ENCODE measurements at regions not wholly inside any gene's neighbourhood (a gene's known extent, or its start where the extent isn't known, plus 50 kb on each side); places are given as distances from the start of the nearest gene placed in this dataset.
"Not testable (repeated sequence)": the region's sequence is repeated elsewhere in the genome, so short reads cannot be mapped to it uniquely, and the experiment has no call there.

DNA sequence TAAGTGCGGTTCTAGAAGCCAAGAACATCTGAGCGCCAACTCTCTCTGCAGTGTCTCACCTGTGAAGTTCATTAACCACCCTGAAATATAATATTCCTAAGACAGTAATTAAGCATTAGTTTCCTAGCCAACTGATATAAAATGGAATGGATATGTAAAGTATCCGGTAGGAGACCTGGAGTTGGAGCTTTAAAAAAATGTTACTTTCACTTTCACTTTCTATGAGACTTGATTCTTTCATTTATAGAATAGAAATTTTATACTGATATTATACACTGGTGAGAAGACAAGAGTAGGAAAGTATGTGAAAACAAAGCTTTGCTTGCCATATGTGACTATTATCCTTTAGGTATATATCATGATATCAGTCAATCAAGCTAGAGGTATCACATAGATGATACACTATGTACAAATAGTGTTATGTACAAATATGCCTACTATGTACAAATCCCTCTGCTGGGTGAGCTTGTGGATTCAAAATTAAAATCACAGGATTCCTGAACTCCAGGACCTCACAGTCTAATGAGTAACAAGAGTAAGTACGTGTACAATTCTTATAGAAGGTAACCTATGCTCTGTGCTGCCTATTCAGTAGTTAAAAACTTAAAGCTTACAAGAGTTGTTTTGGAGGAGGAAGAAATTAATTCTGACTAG is 934.2 kb downstream of the TTLL7 start:
- no peak for DNase-seq

DNA sequence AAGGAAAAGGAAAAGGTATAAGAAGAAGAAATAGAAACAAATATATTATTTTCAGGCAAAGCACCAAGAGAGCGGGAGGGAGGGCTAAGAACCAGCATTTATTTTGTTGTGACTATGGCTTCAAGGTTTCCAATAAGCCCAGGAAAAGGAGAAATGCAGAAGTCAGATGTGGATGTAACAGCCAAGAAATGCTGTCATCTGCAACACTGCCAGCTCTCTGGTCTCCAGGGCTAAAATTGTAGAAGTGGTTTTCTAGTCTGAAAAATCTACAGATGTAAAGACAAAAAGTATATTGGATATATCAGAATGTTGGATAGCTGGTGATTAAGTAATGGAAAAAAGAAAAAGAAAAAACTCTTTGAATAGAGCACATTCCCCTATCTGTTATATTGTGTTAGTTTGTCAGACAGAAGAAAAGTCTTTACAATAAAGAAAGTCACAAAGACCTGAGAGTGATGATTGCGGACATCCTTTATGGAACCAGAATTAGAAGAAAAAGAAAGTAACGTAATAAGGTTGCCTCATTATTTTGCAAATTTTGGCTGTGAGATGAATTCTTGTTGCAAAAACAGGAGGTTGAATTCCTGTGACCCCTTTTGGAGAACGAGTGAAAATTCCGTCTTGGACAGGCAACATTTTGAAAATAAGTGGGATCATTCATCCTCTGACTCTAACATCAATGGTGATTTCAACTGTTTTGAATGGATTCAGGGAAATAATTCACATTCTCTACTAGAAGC is 938.1 kb downstream of the TTLL7 start:
- DNase-seq = no peak

DNA sequence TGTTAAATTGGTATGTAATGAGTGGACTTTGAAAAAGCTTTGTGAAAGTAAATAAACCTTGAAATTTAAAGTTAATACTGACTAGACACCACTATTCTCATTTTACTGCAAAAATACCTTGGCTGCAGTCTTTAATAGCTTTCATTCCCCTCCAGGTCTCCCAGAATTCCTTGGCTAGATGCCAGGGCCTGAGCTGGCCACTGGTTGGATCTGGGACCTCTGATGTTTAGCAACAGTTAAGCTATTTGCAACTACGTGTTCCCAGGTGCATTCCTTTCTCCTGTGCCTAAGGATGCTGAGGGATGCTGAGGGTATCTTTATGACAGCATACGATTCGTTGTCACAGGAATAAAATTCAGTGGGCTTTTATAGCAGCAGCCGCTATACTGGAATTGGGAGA is 938.7 kb downstream of the TTLL7 start:
- DNase-seq = no peak

DNA sequence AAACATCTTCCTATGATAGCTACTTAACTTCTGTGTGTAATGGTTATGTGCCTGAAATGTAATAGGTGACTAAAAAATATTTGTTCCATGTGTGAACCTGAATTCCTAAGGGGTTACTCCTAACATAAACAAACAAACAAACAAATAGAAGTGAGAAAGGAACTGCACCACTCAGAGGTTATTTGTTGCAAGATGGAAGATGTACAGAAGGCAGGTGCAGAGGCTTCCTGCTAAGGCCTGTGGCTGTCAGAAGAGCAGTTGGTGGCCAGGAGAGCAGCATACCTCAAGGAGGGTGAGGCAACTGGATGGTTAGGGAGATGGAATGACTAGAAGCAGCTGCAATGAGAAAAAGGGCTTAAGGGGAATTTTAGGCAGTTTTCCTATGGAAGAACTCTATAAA is 940.6 kb downstream of the TTLL7 start:
- no peak for DNase-seq

DNA sequence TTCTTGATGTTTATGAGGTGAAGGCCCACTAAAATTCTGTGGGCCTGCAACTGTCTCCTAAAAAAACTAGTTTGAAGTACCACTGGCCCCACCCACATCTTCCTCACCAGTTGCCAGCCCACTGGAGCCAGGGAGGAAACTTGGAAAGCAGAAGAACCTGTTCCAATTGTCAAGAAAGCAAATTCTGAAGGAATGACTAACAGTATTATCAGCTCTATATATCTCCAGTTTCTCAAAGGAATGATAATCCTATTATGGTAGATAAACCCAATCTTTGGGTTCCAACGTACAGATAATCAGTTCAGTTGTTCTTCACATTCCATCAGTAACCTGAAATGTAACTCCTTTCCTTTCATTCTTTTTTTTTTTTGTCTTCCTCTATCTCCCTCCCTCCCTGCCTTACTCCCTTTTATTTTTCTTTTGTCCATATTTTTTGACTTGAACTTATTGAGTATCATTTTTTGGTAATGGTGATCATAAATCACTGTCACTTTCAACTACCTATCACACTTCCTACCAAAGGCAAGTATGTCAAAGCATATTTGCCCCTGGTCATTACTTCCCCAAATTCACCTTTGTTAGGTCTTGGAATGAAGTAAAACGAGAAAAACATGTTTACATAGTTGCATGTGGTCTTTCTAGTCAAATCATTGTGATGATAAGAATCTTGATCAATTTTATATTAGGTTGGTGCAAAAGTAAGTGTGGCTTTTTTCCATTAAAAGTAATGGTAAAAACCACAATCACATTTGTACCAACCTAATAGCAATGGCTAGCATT is 943.4 kb downstream of the TTLL7 start:
- DNase-seq = no peak

DNA sequence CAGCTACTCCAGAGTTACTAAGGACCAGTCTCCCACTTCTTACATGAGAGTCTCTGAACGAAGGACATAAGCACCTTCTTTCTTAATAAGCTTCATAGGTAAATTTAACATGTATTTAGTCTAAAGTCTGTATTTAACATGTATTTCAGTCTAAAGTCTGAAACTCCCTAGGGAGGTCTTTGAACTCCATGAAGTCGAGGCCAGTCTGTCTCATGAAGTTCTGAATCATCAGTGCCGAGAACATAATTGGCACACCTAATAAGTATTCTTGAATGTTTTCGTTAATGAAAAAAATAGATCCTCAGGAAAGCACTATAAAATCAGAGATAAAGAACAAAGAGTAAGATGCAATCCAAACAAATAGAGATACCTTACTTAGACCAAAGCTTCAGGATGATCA is 945.5 kb downstream of the TTLL7 start:
- DNase-seq = no peak

DNA sequence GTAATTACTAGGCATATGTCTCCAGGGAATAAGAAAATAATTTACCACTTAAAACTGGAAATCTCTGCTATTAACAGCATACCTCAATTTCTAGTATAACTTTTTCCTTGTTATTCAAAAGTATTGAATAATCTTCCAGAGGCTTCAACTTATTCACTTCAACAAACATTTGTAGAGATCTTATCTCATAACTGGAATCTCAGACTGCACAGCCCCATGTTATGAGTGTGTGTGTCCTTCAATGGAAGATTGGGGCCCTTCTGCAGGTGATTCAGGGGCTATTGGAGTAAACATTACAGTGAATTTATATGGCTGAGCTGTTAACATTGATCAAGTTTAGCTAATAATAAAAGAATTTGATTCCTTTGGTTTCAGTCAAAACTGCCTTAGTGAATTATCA is 946.1 kb downstream of the TTLL7 start:
- DNase-seq = no peak

DNA sequence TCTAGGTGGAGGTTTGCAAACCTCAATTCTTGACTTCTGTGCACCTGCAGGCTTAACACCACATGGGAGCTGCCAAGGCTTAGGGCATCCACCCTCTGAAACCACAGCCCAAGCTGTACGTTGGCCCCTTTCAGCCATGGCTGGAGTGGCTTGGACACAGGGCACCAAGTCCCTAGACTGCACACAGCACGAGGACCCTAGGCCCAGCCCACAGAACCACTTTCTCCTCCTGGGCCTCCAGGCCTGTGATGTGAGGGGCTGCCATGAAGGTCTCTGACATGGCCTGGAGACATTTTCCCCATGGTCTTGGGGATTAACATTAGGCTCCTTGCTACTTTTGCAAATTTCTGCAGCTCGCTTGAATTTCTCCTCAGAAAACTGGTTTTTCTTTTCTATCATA is 947.9 kb downstream of the TTLL7 start:
- DNase-seq = not testable (repeated sequence)

DNA sequence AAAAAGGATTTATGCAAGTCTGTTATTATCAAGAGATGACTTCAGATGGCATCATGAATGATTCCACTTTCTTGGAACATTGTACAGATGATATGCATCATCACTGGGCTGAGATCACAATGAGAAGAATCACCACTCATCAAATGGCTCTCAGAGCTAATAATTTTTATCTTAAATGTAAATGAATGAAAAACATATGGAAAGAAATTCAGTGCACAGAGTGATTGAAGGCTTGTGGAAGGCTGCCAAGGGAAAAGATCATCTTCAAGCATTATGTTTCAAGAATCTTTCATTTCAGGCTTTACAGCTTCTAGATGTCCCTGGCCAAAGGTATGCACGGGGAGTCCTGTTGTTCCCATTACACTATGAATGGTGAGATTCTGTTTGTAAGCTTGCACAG is 955.7 kb downstream of the TTLL7 start:
- DNase-seq = no peak

DNA sequence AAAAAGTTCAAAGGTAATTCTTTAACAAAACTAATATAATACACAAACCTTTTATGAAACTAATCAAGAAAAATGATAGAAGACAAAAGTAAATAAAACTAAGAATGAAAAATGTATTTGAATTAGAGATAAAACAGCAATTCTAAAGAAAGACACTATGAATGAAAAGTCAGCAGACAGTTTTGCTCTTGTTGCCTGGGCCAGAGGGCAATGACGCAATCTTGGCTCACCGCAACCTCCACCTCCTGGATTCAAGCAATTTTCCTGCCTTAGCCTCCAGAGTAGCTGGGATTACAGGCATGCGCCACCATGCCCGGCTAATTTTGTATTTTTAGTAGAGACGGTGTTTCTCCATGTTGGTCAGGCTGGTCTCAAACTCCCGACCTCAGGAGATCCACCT is 959.8 kb downstream of the TTLL7 start:
- DNase-seq = not testable (repeated sequence)

DNA sequence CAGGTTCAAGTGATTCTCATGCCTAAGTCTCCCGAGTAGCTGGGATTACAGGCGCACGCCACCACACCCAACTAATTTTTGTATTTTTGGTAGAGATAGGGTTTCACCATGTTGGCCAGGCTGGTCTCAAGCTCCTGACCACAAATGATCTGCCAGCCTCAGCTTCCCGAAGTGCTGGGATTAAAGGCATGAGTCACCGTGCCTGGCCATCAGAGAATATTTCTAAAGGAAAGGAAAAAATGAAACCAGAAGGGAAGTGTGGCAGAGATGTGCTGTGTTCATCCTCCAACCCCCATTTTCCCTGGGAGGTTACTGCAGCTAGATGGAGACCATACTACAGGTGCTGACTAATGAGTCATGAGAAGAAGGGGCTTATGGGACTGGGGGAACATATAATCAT is 964.1 kb downstream of the TTLL7 start:
- DNase-seq = no peak

DNA sequence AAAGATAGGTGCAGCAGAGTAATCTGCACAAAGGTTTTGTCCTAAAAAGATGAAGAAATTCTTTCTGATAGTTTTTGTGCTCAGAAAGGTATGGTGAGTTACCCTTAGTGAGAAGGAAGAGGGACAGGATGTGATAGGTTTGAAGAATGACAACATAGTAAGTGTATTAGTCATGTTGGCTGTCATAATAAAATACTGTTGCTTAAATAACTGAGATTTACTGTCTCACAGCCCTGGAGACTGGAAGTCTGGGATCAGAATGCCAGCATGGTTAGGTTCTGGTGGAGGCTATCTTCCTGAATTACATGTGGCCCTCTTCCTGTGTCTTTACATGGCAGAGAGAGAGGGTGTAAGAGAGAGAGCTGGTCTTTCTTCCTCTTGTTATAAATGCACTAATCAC is 965.2 kb downstream of the TTLL7 start:
- DNase-seq = no peak

DNA sequence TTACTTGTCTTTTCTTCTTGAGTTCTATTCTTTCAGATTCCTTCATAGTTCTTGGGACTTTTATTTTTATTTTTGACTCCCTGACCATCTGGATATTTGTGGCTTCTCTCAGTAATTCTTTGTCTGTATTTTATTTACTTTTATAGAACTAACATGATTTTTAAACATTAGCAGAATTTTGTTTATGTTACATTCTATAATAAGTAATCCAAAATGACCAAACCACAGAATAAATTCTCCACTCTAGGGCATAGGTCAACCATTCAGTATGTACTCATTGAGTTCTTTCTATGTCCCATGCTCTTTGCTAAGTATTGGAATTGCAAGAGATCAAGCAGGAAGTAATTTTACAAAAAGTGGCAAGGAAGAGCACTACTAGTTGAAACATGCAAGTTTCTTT is 969.0 kb downstream of the TTLL7 start:
- DNase-seq = no peak

DNA sequence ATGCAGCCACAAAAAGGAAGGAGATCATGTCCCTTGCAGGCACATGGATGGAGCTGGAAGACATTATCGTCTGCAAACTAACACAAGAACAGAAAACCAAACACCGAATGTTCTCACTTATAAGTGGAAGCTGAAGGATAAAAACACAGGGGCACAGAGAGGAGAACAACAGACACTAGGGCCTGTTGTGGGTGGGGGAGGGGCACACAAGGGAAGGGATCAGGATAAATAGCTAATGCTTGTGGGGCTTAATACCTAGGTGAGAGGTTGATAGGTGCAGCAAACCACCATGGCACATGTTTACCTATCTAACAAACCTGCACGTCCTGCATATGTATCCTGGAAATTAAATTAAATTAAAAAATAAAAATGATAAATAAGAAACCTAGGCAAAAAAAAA is 969.9 kb downstream of the TTLL7 start:
- DNase-seq = no peak

DNA sequence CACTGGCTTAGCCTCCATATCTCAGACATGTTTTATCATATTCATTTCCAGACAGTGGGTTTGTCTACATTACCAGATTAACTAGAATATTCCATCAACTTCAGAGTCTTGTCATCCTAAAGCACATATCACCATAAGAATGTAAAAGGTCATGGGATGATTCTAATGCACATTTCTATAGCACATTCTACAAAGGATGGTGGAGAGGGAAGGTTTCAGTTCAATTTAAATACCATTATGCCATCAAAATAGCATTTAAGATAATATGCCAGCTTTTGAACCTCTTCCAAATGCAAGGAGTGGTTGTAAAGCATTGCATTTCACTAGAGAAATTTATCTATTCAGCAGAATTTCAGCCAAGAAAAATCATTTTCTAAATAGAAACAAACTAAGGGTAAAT is 970.5 kb downstream of the TTLL7 start:
- no peak for DNase-seq

DNA sequence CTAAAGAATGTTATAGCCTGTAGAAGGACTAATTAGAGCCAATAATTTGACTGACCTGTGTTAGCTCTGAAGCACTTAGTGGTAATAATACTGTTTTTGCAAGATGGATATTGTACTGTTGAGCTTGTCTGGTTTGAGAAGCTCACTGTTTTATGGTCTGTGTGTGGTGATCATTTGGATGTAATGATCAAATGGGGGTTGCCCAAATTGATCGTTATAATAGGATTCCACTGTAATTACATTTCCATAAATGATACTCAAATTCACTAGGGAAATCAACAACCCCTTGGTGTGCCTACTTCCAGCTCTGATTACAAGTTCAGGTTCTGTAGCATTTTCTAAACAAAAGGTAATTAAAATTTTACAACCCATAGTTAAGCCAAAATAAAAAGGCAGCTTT is 971.4 kb downstream of the TTLL7 start:
- DNase-seq = no peak

DNA sequence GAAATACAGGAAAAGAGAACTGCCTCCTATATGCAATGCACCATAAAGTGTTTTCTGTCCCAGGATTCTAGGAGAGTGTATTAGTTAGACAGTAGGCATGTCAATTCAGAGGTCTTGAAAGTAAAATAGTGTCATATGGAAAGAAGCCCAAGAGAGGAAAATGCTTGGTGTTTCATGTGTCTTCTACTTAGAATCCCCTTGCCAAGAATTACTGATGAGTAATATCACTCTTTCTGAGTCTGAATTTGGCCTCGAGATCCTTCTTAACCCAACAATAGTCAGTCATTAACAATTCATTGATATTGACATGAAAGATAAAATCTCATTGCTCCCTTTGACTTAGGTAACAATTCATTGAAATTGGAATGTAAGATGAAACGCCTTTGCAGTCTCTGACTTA is 972.2 kb downstream of the TTLL7 start:
- no peak for DNase-seq

DNA sequence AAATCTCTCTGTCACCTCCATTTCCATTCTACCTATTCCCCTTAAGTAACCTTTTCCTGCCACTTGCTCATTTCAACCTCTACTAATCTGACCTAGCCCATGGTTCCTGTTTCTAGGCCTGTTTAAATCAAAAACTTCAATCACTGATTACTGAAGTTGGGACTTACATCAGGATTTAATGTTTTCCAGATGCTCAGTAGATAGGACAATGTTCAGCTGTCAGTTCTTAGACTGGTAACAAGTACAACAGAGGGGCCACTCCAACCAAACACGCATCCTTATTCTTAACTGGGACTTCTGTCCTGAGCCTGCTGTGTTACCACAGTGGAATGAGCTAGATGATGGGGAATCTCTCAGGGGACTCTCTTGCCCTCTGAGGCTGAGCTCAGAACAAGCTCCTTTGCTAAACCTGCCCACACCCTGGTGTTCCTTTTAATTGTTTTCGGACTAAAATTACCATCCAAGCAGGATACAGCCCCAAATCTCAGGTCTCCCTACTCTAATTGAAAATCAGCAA is 974.6 kb downstream of the TTLL7 start:
- DNase-seq = no peak

DNA sequence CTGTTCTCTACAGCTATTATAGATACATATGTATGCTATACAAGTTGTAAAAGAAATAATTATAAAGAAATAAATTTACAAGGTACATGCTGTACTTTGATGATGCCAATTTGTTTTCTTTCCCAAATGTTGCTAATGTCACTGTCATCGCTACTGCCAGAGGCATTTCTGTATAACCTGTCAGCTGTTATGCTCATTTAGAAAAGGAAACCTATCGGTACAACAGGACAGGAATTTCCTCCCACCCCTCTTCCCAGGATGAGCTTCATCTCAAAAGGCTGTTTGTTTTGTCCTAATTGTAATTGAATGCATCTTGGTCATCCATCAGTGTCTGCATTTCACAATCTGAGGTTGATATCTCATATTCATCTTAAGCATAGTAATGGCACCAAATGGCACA is 975.7 kb downstream of the TTLL7 start:
- DNase-seq = no peak

DNA sequence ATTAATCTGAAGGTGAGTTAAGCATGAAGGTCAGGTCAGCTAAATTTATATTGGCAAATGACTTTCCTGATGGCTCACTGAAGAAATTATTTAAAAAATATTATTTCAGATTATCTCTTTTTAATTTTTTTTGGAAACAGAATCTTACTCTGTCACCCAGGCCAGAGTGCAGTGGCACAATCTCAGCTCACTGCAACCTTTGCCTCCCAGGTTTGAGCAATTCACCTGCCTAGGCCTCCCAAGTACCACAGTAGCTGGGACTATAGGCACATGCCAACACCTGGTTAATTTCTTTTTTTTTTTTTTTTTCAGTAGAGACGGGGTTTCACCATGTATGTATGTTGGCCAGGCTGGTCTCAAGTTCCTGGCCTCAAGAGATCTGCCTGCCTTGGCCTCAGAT is 976.7 kb downstream of the TTLL7 start:
- DNase-seq = no peak

DNA sequence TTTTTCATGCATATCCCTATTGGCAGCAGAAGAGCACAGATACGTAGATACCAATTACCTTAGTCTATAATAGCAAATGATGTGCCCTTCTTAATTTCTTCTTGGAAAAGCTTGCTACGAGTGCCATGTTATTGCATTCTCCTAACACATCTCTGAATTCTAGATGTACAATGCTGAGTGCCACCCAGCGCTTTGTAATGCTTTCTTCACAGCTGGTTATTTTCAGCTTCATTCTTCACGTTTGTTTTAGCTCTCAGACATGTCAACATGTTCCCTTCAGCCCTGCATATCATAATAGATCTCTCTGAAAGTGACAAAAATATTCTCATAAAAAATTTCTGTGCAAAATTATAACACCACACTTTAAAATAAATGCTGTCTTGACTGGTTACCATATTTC is 981.2 kb downstream of the TTLL7 start:
- no peak for DNase-seq

DNA sequence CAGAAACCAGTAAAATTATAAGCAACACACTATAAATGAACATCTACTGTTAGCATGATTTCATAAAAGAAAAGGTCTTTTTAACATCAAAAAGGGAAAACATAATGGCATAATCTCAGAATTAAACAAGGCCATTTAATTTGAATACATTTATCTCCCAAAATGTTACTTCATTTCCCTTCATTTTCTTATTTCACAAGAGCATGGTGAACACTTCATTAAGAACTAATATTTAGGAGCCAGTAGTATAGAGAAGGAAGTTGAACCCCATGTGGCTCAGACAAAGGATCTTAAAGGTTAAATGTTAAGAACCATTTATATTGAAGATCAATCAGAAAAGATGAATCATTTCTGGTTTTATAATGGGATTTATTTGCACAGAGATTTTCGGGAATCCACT is 981.7 kb downstream of the TTLL7 start:
- no peak for DNase-seq

DNA sequence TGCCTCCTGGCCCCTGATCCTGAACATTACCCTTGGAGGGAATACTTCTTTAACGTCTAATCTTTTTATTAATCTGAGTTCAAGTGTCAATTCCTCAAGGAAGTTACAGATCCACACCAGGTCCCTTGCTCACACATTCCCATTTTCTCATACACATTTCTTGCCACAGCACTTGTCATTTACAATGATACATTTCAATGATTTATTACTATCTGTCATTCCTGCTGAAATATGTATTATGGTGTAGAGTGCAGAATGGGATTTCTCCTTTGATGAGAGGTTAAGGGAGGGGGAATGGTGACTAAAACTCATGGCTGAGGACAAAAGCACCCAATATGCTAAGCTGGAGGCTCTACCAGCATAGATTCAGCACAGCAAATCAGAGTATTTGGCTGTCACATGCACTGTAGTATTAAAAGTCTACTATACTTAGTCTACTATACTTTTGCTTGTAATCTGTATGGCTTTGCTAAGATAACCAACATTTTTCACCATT is 982.5 kb downstream of the TTLL7 start:
- DNase-seq = no peak

DNA sequence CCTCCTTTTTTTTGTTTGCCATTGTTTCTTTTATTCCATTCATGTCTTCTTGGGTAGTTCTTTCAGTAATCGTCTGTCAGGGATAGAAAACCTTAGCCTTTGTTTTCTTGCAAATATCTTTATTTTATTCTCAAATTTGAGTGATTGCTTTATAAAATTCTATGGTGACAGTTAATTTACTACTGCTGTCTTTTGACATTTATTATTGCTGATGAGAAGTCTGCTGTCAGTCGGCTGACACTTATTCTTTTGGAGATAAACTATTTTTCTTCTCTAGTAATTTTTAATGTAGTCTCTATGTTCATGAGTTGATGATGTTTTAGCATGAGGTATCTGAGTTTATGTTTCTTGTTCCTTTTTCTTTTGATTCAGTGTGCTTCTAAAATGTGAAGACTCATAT is 983.8 kb downstream of the TTLL7 start:
- no peak for DNase-seq
